Germinal center (tissue), 1 donor: ENCODE measurements at regions not wholly inside any gene's neighbourhood (a gene's known extent, or its start where the extent isn't known, plus 50 kb on each side); places are given as distances from the start of the nearest gene placed in this dataset.

Source experiments
- DNase-seq: peaks from one replicate; pipeline ENCODE4 v3.0.0; 2012; ENCODE audit warnings: mixed read lengths, low spot score

- DNase-seq: no peak
Measured at GRCh38 chr5:90191352-90192045, 218.1 kb downstream of the CETN3 start.

- DNase-seq: no peak
Measured at GRCh38 chr5:90185897-90186468, 223.6 kb downstream of the CETN3 start.

- DNase-seq: no peak
Measured at GRCh38 chr5:90184764-90185163, 224.8 kb downstream of the CETN3 start.

GRCh38 chr5:90182726-90183125 is 226.8 kb downstream of the CETN3 start:
- DNase-seq: no peak

GRCh38 chr5:90174236-90174635 is 235.3 kb downstream of the CETN3 start:
- no peak for DNase-seq

- DNase-seq: no peak
Measured at GRCh38 chr5:90173299-90174030, 236.1 kb downstream of the CETN3 start.

GRCh38 chr5:90171466-90171865 is 238.1 kb downstream of the CETN3 start:
- no peak for DNase-seq

- DNase-seq: no peak
Measured at GRCh38 chr5:90170261-90170660, 239.3 kb downstream of the CETN3 start.

GRCh38 chr5:90169078-90169477 is 240.5 kb downstream of the CETN3 start:
- DNase-seq: no peak

GRCh38 chr5:90168399-90168798 is 241.2 kb downstream of the CETN3 start:
- DNase-seq: no peak

GRCh38 chr5:90166816-90167215 is 242.7 kb downstream of the CETN3 start:
- no peak for DNase-seq

- DNase-seq: no peak
Measured at GRCh38 chr5:90162324-90162723, 247.2 kb downstream of the CETN3 start.

- peak; percentile 8 for DNase-seq
Measured at GRCh38 chr5:90161414-90161813, 248.1 kb downstream of the CETN3 start.

GRCh38 chr5:90158131-90158530 is 251.4 kb downstream of the CETN3 start:
- no peak for DNase-seq

GRCh38 chr5:90153031-90153430 is 256.5 kb downstream of the CETN3 start:
- no peak for DNase-seq

- DNase-seq: no peak
Measured at GRCh38 chr5:90144625-90145327, 264.8 kb downstream of the CETN3 start.

- DNase-seq: no peak
Measured at GRCh38 chr5:90142541-90142940, 267.0 kb downstream of the CETN3 start.

- DNase-seq: no peak
Measured at GRCh38 chr5:90141984-90142383, 267.6 kb downstream of the CETN3 start.

- DNase-seq: no peak
Measured at GRCh38 chr5:90136952-90137528, 272.5 kb downstream of the CETN3 start.

GRCh38 chr5:90135779-90136378 is 273.7 kb downstream of the CETN3 start:
- DNase-seq: no peak

- DNase-seq: no peak
Measured at GRCh38 chr5:90134892-90135291, 274.7 kb downstream of the CETN3 start.

- DNase-seq: no peak
Measured at GRCh38 chr5:90134381-90134780, 275.2 kb downstream of the CETN3 start.
